ENCODE measurements at regions not wholly inside any gene's neighbourhood (a gene's known extent, or its start where the extent isn't known, plus 50 kb on each side); places are given as distances from the start of the nearest gene placed in this dataset.

DNA sequence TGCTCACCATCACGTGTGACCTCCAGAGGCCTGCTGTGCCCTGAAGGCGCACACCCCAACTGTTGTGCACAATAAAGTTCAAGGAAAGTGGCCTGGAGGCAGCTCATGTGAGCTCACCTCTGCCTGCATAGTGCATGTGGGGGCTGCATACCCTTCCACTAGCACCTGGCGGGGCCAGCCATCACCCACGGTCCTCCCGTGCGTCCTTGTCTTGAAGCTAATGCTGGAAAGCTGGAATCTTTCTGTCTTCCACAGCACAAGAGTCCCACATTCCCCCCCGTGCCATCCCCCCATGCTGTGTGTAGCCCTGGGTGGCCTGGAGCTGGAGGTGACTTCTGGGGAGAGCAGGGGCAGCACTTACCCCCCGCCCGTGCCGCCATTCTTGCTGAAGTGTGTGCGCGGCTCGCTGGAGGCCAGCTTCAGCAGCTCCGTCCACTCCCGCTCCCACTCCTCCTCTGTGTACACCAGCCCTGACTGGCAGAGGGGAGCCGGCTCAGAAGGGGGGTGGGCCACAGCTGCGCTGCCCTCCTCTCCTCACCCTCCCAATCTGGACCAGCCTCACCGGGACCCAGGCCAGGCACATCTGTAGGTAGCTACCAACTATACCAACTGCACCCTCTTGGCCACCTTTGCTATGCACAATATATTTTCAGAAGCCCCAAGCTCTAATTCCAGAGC, 199.5 kb downstream of the KLF13 start:
- no peak for DNase-seq (ENCODE audit: extremely low spot score, unreplicated experiment)
- Mint-ChIP-seq H3K4me1 (ENCODE audit: unreplicated experiment) (no peaks in the 10 kb centered on the region), H3K4me3 (no peak overlapping the region), H3K9me3 (no peaks in the 10 kb centered on the region), H3K27ac (no peak overlapping the region), H3K27me3 (no peaks in the 10 kb centered on the region), H3K36me3 (no peaks in the 10 kb centered on the region)
- TF ChIP-seq, protein P1, sequence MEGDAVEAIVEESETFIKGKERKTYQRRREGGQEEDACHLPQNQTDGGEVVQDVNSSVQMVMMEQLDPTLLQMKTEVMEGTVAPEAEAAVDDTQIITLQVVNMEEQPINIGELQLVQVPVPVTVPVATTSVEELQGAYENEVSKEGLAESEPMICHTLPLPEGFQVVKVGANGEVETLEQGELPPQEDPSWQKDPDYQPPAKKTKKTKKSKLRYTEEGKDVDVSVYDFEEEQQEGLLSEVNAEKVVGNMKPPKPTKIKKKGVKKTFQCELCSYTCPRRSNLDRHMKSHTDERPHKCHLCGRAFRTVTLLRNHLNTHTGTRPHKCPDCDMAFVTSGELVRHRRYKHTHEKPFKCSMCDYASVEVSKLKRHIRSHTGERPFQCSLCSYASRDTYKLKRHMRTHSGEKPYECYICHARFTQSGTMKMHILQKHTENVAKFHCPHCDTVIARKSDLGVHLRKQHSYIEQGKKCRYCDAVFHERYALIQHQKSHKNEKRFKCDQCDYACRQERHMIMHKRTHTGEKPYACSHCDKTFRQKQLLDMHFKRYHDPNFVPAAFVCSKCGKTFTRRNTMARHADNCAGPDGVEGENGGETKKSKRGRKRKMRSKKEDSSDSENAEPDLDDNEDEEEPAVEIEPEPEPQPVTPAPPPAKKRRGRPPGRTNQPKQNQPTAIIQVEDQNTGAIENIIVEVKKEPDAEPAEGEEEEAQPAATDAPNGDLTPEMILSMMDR (conservative IDR thresholded peaks at IDR 0.05) = no peak

DNA sequence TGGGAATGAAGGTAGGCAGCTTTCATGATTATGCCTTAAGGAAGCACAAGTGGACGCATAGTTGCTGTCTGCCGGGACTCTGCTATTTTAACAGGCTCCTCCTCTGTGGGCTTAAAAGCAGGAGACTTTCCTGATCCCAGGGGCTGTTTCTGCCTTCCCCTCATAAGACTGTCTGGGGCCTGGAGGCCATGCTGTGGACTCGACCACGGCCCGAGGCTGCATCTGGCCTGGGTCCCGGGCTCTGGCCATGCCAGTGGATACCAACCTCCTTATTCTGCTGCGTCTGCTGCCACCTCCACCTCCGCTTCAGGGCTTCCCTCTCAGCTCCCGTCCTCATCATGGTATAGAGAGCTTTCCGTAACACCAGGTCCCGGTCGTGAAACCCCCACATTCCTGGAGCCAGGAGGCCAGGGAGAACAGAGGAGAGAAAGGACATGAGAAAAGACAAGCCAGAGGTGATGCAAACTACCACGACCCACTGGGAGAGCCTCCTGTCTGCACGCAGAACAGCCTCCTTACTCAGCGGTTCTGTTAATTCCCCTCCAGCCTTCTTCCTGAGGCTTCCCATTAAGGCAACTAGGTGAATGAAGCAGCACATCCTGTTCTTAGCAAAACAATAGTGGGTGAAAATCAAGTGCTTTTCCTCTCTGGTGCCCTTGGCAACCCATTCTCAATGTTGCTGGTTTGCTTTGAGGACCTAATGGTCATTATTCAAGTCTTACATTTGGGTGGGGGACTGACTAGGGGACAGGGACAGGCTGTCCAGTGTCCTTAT, 200.5 kb downstream of the KLF13 start:
- Mint-ChIP-seq H3K9me3 (no peaks in the 10 kb centered on the region), H3K36me3 (no peaks in the 10 kb centered on the region), H3K4me3 (no peak overlapping the region), H3K27ac (no peak overlapping the region), H3K4me1 (ENCODE audit: unreplicated experiment) (no peaks in the 10 kb centered on the region), H3K27me3 (no peaks in the 10 kb centered on the region)
- DNase-seq (ENCODE audit: extremely low spot score, unreplicated experiment) = no peak
- TF ChIP-seq, protein P1 (conservative IDR thresholded peaks at IDR 0.05) = no peak

DNA sequence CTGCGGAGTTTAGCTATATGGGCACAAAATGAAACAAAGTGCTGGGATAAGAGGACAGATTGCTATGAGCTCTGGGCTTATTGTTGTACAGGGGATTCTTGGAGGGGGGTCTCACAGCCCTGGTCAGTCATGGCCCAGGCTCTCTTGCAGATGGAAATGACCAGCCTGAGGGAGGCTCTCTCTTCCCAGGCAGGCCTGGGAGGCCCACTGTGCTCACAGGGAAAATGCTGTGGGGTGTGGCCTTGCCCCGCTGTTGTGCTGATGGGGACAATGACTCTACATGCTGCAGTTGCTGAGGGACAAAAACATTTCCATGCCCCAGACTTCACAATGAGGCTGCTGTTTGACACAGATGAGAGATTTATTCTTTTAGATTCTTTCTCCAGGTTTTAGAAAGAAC, 202.2 kb downstream of the KLF13 start:
- Mint-ChIP-seq H3K27ac (no peak overlapping the region), H3K4me3 (no peak overlapping the region), H3K4me1 (ENCODE audit: unreplicated experiment) (no peaks in the 10 kb centered on the region), H3K9me3 (no peaks in the 10 kb centered on the region), H3K36me3 (no peaks in the 10 kb centered on the region), H3K27me3 (no peaks in the 10 kb centered on the region)
- DNase-seq (ENCODE audit: extremely low spot score, unreplicated experiment) = no peak
- TF ChIP-seq, protein P1 (conservative IDR thresholded peaks at IDR 0.05) = no peak

DNA sequence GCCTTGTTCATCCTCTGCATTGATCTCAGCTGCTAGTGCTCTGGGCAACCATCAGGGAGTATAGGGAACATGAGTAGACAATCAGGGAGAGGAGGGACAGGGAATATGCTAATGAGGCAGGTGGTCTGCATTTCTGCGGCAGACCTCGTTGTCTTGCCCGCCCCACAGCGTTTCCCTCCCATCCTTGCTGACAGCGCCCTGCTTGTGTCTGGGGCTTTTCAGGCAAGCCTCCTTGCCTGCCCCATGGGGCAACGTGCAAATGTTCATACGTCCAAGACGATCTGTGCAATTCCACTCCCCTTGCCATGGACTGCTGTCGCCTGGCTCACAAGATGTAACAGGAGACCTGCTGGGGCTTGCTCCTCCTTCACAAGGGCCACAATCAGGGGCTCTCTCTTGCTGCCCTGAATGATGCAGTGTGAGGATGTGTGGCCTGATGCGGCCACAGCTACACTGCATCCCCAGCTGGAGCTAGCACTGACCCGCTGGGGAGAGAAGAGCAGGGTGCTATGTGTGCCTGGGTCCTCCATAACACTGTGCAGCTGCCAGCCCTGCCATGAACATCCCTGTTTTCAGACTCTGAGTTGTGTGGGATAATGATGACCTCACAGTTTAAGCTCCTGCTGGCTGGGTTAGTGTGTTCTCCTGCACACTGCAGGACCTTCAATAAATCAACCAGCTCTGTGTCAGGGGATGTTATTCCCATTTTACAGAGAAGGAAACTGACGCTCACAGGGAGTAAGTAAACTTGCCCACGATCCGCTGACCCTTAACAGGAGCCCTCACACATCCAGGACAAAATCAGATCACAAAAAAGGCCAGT, 211.3 kb downstream of the KLF13 start:
- no peak for DNase-seq (ENCODE audit: extremely low spot score, unreplicated experiment)
- Mint-ChIP-seq H3K36me3 (no peaks in the 10 kb centered on the region), H3K27me3 (peaks cover 7% of the 10 kb centered on the region), H3K9me3 (no peaks in the 10 kb centered on the region), H3K4me3 (no peak overlapping the region), H3K4me1 (ENCODE audit: unreplicated experiment) (no peaks in the 10 kb centered on the region), H3K27ac (no peak overlapping the region)
- TF ChIP-seq, protein P1 (conservative IDR thresholded peaks at IDR 0.05) = no peak

DNA sequence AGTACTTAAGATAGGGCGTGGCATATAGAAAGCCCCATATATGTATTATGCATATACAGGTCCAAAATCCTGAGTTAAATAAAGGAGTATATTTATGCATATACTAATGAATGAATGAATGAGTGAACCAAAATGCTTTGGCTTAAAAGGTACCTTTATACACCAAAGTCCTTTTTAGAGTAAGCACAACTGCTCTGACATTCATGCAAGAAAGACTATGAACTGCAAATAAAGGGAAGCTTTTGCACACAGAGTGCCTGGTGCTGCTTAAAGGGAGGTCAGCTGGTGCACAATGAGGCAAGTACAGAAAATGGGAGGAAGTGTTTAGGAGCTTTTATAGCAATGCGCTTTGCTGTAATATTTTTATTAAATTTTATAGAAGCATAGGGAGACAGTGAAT, 214.0 kb downstream of the KLF13 start:
- Mint-ChIP-seq H3K4me1 (ENCODE audit: unreplicated experiment) (no peaks in the 10 kb centered on the region), H3K27me3 (peaks cover 7% of the 10 kb centered on the region), H3K9me3 (no peaks in the 10 kb centered on the region)

More for the DNA sequence above, 214.0 kb downstream of the KLF13 start:
- DNase-seq (ENCODE audit: extremely low spot score, unreplicated experiment) = no peak
- TF ChIP-seq, protein P1 (conservative IDR thresholded peaks at IDR 0.05) = no peak
- Mint-ChIP-seq H3K27ac (no peak overlapping the region), H3K4me3 (no peak overlapping the region), H3K36me3 (no peaks in the 10 kb centered on the region)

Measured in type B pancreatic cell (in vitro differentiated cells).